ENCODE measurements at regions not wholly inside any gene's neighbourhood (a gene's known extent, or its start where the extent isn't known, plus 50 kb on each side); places are given as distances from the start of the nearest gene placed in this dataset.

DNA sequence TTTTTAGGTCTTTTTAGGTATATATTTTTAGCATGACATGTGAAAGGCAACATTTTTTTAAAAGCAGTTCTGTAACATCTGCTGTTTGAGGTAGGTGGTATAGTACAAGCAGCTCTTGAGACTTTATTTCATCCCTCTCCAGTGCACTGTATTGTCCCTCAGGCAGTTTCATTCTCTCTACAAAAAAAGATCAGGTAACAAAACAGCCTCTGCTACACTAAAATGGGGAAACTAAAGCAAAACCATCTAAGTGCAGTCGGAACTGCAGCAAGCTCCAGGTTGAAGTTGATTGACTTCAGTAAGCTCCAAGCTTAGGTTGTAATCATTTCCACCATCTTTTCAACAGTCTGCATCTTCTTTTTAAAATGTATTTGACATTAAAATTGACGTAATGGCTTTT is 195.6 kb downstream of the DEPDC1B start:
- TF ChIP-seq, protein P1, sequence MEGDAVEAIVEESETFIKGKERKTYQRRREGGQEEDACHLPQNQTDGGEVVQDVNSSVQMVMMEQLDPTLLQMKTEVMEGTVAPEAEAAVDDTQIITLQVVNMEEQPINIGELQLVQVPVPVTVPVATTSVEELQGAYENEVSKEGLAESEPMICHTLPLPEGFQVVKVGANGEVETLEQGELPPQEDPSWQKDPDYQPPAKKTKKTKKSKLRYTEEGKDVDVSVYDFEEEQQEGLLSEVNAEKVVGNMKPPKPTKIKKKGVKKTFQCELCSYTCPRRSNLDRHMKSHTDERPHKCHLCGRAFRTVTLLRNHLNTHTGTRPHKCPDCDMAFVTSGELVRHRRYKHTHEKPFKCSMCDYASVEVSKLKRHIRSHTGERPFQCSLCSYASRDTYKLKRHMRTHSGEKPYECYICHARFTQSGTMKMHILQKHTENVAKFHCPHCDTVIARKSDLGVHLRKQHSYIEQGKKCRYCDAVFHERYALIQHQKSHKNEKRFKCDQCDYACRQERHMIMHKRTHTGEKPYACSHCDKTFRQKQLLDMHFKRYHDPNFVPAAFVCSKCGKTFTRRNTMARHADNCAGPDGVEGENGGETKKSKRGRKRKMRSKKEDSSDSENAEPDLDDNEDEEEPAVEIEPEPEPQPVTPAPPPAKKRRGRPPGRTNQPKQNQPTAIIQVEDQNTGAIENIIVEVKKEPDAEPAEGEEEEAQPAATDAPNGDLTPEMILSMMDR (IDR thresholded peaks at IDR 0.05; ENCODE audit: control extremely low read depth, extremely low read depth) = no peak
- Histone ChIP-seq H3K4me3 (no peak overlapping the region), H3K36me3 (ENCODE audit: control insufficient read depth in 4 of 4, insufficient read depth in 4 of 4, low read length in 4 of 4) (no peaks in the 10 kb centered on the region), H3K27me3 (ENCODE audit: control insufficient read depth in 3 of 3, insufficient read depth in 3 of 3, low read length in 2 of 3) (no peaks in the 10 kb centered on the region), H3K9ac (ENCODE audit: insufficient read depth in 1 of 2, low read length in 2 of 2) (no peak overlapping the region), H3K4me1 (ENCODE audit: control insufficient read depth in 5 of 5, insufficient read depth in 5 of 5, low read length in 5 of 5) (no peaks in the 10 kb centered on the region), H3K27ac (ENCODE audit: low read depth in 1 of 2, low read length in 1 of 2) (no peak overlapping the region), H3K9me3 (ENCODE audit: control insufficient read depth in 4 of 4, insufficient read depth in 3 of 4, low read length in 3 of 4) (no peaks in the 10 kb centered on the region)
- ATAC-seq (ENCODE audit: insufficient read depth, low FRiP score) (no peak), DNase-seq (no peak)
- WGBS, 2 donors = 92% methylated on average over 2 of the region's 2 CpGs

DNA sequence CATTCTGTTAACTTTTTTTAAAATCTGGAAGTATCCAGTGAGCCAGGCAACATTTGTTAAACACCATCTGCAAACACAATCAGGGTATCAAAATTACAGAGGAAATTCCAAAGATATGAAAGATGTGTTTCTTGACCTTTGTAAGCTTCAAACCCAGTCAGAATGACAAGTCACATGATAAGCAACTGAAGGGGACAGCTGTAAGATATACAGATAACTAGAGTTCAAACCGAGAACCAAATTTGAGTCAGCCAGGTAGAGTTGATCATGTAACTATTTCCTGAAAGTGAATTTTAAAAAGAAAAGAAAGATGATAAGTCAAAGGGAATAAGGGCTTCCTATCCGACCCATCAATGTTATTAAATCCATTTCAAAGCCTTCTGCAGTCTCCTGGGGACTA is 196.2 kb downstream of the DEPDC1B start:
- H3K9me3 ChIP-seq (ENCODE audit: control insufficient read depth in 4 of 4, insufficient read depth in 3 of 4, low read length in 3 of 4) = no peaks in the 10 kb centered on the region
- H3K27me3 ChIP-seq (ENCODE audit: control insufficient read depth in 3 of 3, insufficient read depth in 3 of 3, low read length in 2 of 3) = no peaks in the 10 kb centered on the region
- WGBS, 2 donors = 51 to 62% methylated on average over 2 of the region's 2 CpGs
- no peak for ATAC-seq (ENCODE audit: insufficient read depth, low FRiP score)
- TF ChIP-seq, protein P1 (IDR thresholded peaks at IDR 0.05; ENCODE audit: control extremely low read depth, extremely low read depth) = no peak
- H3K4me3 ChIP-seq = no peak overlapping the region
- H3K27ac ChIP-seq (ENCODE audit: low read depth in 1 of 2, low read length in 1 of 2) = no peak overlapping the region
- H3K4me1 ChIP-seq (ENCODE audit: control insufficient read depth in 5 of 5, insufficient read depth in 5 of 5, low read length in 5 of 5) = no peaks in the 10 kb centered on the region
- no peak for DNase-seq
- H3K9ac ChIP-seq (ENCODE audit: insufficient read depth in 1 of 2, low read length in 2 of 2) = no peak overlapping the region
- no peaks in the 10 kb centered on the region for H3K36me3 ChIP-seq (ENCODE audit: control insufficient read depth in 4 of 4, insufficient read depth in 4 of 4, low read length in 4 of 4)

DNA sequence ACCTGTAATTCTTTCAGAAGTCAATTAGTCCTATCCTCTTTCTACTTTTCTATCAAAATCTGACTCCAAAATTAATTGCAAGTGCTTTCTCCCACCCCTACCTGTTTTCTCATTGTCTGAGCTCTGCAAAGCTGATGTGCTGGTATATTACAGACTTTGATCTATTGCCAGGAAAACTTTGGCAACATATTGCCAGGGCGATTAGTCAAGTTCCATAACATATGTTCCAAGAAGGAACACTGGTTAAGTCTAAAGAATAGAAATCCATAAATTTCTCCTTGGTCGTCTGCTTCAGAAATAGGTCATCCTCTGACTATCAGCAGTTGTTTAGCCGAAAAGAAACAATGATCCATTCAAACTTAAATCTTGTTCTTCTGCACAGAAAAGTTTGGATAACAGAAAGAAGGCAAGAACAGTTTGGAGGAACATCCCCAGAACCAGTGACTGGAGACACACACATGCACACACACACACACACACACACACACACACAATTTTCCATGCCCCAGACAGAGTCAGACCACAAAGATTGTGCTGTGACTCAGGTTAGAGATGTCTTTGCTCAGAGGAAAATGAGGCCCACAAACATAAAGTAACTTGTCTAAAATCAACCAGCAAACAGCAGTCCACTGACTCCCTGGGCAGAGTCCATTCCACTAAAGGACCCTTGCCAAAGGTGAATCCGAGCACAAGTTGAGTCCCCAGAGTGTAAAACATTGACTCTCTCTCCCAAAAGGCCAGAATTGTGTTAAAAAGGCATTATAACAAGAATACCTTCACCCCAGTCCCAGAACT is 202.1 kb downstream of the DEPDC1B start:
- no peak overlapping the region for H3K27ac ChIP-seq (ENCODE audit: low read depth in 1 of 2, low read length in 1 of 2)
- DNase-seq (no peak), ATAC-seq (ENCODE audit: insufficient read depth, low FRiP score) (no peak)
- peaks cover 0 to 2% (median 0%) of the 10 kb centered on the region in 4 donors for H3K9me3 ChIP-seq (ENCODE audit: control insufficient read depth in 4 of 4, insufficient read depth in 3 of 4, low read length in 3 of 4)
- 75 to 83% methylated on average over 4 of the region's 4 CpGs for WGBS, 2 donors
- TF ChIP-seq, protein P1 (IDR thresholded peaks at IDR 0.05; ENCODE audit: control extremely low read depth, extremely low read depth) = no peak
- H3K4me1 ChIP-seq (ENCODE audit: control insufficient read depth in 5 of 5, insufficient read depth in 5 of 5, low read length in 5 of 5) = no peaks in the 10 kb centered on the region
- H3K9ac ChIP-seq (ENCODE audit: insufficient read depth in 1 of 2, low read length in 2 of 2) = no peak overlapping the region
- no peaks in the 10 kb centered on the region for H3K27me3 ChIP-seq (ENCODE audit: control insufficient read depth in 3 of 3, insufficient read depth in 3 of 3, low read length in 2 of 3)
- H3K36me3 ChIP-seq (ENCODE audit: control insufficient read depth in 4 of 4, insufficient read depth in 4 of 4, low read length in 4 of 4) = no peaks in the 10 kb centered on the region
- no peak overlapping the region for H3K4me3 ChIP-seq

All from lung (tissue), 11 donors.